Stomach (tissue), 8 donors: ENCODE measurements at regions not wholly inside any gene's neighbourhood (a gene's known extent, or its start where the extent isn't known, plus 50 kb on each side); places are given as distances from the start of the nearest gene placed in this dataset.
"Not testable (repeated sequence)": the region's sequence is repeated elsewhere in the genome, so short reads cannot be mapped to it uniquely, and the experiment has no call there.

ENCODE experiments used
- DNase-seq, 2 donors: peaks; one replicate each; pipeline versions ENCODE4 v3.0.0 to v3.0.0-alpha.2; 2013 to 2019
- H3K27ac ChIP-seq, 5 donors: fragments of 200-600 bp in 4 of 5; sonication (generic) in 4 of 5; one replicate each; pipeline ENCODE4 v1.5.1; 2013 to 2019; ENCODE audit warnings: mild to moderate bottlenecking in 1 of 5, moderate library complexity in 1 of 5
- H3K27me3 ChIP-seq, 3 donors: fragments of 200-600 bp; sonication (generic); one replicate each; pipeline ENCODE4 v1.5.1; 2017 to 2019; ENCODE audit warnings: mixed run types in 1 of 3
- H3K36me3 ChIP-seq, 4 donors: fragments of 200-600 bp; sonication (generic); 1 replicate in 3 of 4; 2 replicates in 1 of 4; pipeline ENCODE4 v1.5.1; 2016 to 2019
- H3K4me1 ChIP-seq, 4 donors: fragments of 200-600 bp; sonication (generic); one replicate each; pipeline ENCODE4 v1.5.1; 2016 to 2019
- H3K4me3 ChIP-seq, 4 donors: fragments of 200-600 bp; sonication (generic) in 3 of 4; one replicate each; pipeline ENCODE4 v1.5.1; 2016 to 2019; ENCODE audit warnings: mild to moderate bottlenecking in 1 of 4
- H3K9me3 ChIP-seq, 4 donors: fragments of 200-600 bp; sonication (generic); one replicate each; pipeline ENCODE4 v1.5.1; 2016 to 2019
- CTCF ChIP-seq, 7 experiments: fragments of 450-650 bp in 4 of 7; fragments of 200-600 bp in 3 of 7; sonication (generic) in 3 of 7; IDR thresholded peaks; one replicate each; pipeline ENCODE4 v1.5.1; 2016 to 2019; ENCODE audit warnings: antibody characterized with exemption in 7 of 7, control low read depth in 2 of 7, mild to moderate bottlenecking in 1 of 7
- EP300 ChIP-seq: sonication (generic); formaldehyde crosslinking; IDR thresholded peaks from one replicate; pipeline ENCODE4 v1.6.1; 2017; ENCODE audit warnings: antibody characterized with exemption
- POLR2A ChIP-seq, 4 donors: fragments of 450-650 bp; IDR thresholded peaks; one replicate each; pipeline ENCODE4 v1.6.1; 2016; ENCODE audit warnings: antibody characterized with exemption in 4 of 4, control low read depth in 2 of 4, mild to moderate bottlenecking in 1 of 4, moderate library complexity in 1 of 4
- POLR2AphosphoS5 ChIP-seq, 3 donors: sonication (generic); formaldehyde crosslinking; IDR thresholded peaks; one replicate each; pipeline ENCODE4 v1.6.1; 2016; ENCODE audit warnings: antibody characterized with exemption in 3 of 3
- WGBS, 5 donors: extraction: QIAGEN DNeasy Blood & Tissue Kit in 3 of 5; methylation state at CpG; one replicate each; pipeline versions ENCODE4 v1.1.5 to v1.1.7; 2013 to 2018; 5-methylcytosine and 5-hydroxymethylcytosine counted together
- intact Hi-C: fragments of 100-400 bp; cut with DNase I; formaldehyde crosslinking; loops from one replicate; pipeline ENCODE4 v1.15.1; 2023; ENCODE audit warnings: low total_unique reads
- donor health status: healthy with polysubstance abuse.
- donor health status: Bipolar disorder and iron deficiency.
- donor health status: healthy.

- H3K4me1 ChIP-seq, intact Hi-C loops, H3K36me3 ChIP-seq, DNase-seq, H3K4me3 ChIP-seq, H3K9me3 ChIP-seq, H3K27me3 ChIP-seq, H3K27ac ChIP-seq: not testable (repeated sequence)
- 87 to 100% (median 100%) methylated on average over 1 of the region's 1 CpG for WGBS, 5 donors
Observed at GRCh38 chr5:122209601-122210000, 80.3 kb downstream of the ZNF474 start.

- Histone ChIP-seq H3K9me3 (peaks cover 0 to 10% (median 5%) of the 10 kb centered on the region in 4 donors), H3K27me3 (no peaks in the 10 kb centered on the region), H3K27ac (no peak overlapping the region), H3K4me1 (no peaks in the 10 kb centered on the region), H3K36me3 (no peaks in the 10 kb centered on the region), H3K4me3 (no peak overlapping the region)
- no peak for TF ChIP-seq POLR2AphosphoS5 (IDR thresholded peaks at IDR 0.05)
- no peak for TF ChIP-seq CTCF (IDR thresholded peaks at IDR 0.05)
- TF ChIP-seq EP300 = no peak
- TF ChIP-seq POLR2A (IDR thresholded peaks at IDR 0.05) = no peak
- DNase-seq = no peak
- intact Hi-C loops = no loop called here
Observed at GRCh38 chr5:122218778-122219177, 89.4 kb downstream of the ZNF474 start.

- TF ChIP-seq POLR2A (IDR thresholded peaks at IDR 0.05) (no peak), CTCF (IDR thresholded peaks at IDR 0.05) (no peak), EP300 (no peak), POLR2AphosphoS5 (IDR thresholded peaks at IDR 0.05) (no peak)
- H3K9me3 ChIP-seq = peaks cover 0 to 13% (median 6%) of the 10 kb centered on the region in 4 donors
- 72 to 80% (median 75%) methylated on average over 8 of the region's 8 CpGs for WGBS, 5 donors
- intact Hi-C loops = no loop called here
- no peak overlapping the region for H3K27ac ChIP-seq
- no peak overlapping the region for H3K4me3 ChIP-seq
- H3K27me3 ChIP-seq = no peaks in the 10 kb centered on the region
- H3K36me3 ChIP-seq = no peaks in the 10 kb centered on the region
- no peaks in the 10 kb centered on the region for H3K4me1 ChIP-seq
- no peak for DNase-seq
Observed at GRCh38 chr5:122219436-122220166, 90.3 kb downstream of the ZNF474 start.

GRCh38 chr5:122220511-122220910, 91.2 kb downstream of the ZNF474 start:
- no peaks in the 10 kb centered on the region for H3K27me3 ChIP-seq
- no peak overlapping the region for H3K4me3 ChIP-seq
- TF ChIP-seq POLR2AphosphoS5 (IDR thresholded peaks at IDR 0.05) (no peak), CTCF (IDR thresholded peaks at IDR 0.05) (no peak)
- no peaks in the 10 kb centered on the region for H3K36me3 ChIP-seq
- 77 to 90% (median 86%) methylated on average over 5 of the region's 5 CpGs for WGBS, 5 donors
- DNase-seq = peak in 1 of 2 donors; percentile 21
- H3K9me3 ChIP-seq = peaks cover 0 to 13% (median 6%) of the 10 kb centered on the region in 4 donors
- no peaks in the 10 kb centered on the region for H3K4me1 ChIP-seq
- intact Hi-C loops = no loop called here
- no peak overlapping the region for H3K27ac ChIP-seq

GRCh38 chr5:122221857-122222256, 90.2 kb upstream of the SNCAIP start:
- Histone ChIP-seq H3K4me3 (no peak overlapping the region), H3K9me3 (peaks cover 0 to 13% (median 6%) of the 10 kb centered on the region in 4 donors), H3K27ac (no peak overlapping the region), H3K4me1 (no peaks in the 10 kb centered on the region), H3K27me3 (no peaks in the 10 kb centered on the region), H3K36me3 (no peaks in the 10 kb centered on the region)
- 80 to 85% (median 82%) methylated on average over 5 of the region's 5 CpGs for WGBS, 5 donors
- no peak for DNase-seq
- intact Hi-C loops = no loop called here
- TF ChIP-seq POLR2A (IDR thresholded peaks at IDR 0.05) (no peak), EP300 (no peak), POLR2AphosphoS5 (IDR thresholded peaks at IDR 0.05) (no peak), CTCF (IDR thresholded peaks at IDR 0.05) (no peak)
